OCI-LY1 (cell line): ENCODE measurements at regions not wholly inside any gene's neighbourhood (a gene's known extent, or its start where the extent isn't known, plus 50 kb on each side); places are given as distances from the start of the nearest gene placed in this dataset.
A peak's percentile ranks its signal among the peaks of the same experiment; 100 is the strongest.

Experiments
- H2AFZ ChIP-seq: fragments of 200-600 bp; sonication (generic), shearing (Covaris generic); 2 replicates; pipeline ENCODE4 v1.6.0; 2014; ENCODE audit warnings: antibody characterized with exemption, mild to moderate bottlenecking, low read length
- H3F3A ChIP-seq: fragments of 200-600 bp; sonication (generic), shearing (Covaris generic); 2 replicates; pipeline ENCODE4 v1.6.0; 2014; ENCODE audit warnings: mild to moderate bottlenecking, antibody characterized with exemption, low read length, moderate library complexity; ENCODE audit not compliant: insufficient read depth
- H3K27ac ChIP-seq: fragments of 200-600 bp; sonication (generic); 2 replicates; pipeline ENCODE4 v1.5.1; 2014; ENCODE audit warnings: low read length, mixed run types, mild to moderate bottlenecking, low read depth; ENCODE audit not compliant: poor library complexity, severe bottlenecking
- H3K27me3 ChIP-seq: fragments of 200-600 bp; sonication (generic); 2 replicates; pipeline ENCODE4 v1.6.0; 2014; ENCODE audit warnings: antibody characterized with exemption, mild to moderate bottlenecking, low read length, moderate library complexity; ENCODE audit not compliant: insufficient read depth
- H3K36me3 ChIP-seq: fragments of 200-600 bp; sonication (generic); 2 replicates; pipeline ENCODE4 v1.6.1; 2014; ENCODE audit warnings: mild to moderate bottlenecking, antibody characterized with exemption, low read length, moderate library complexity, mixed read lengths; ENCODE audit not compliant: insufficient read depth
- H3K4me1 ChIP-seq: fragments of 200-600 bp; sonication (generic); 2 replicates; pipeline ENCODE4 v1.5.1; 2014; ENCODE audit warnings: mild to moderate bottlenecking, low read length, moderate library complexity; ENCODE audit not compliant: insufficient read depth, severe bottlenecking
- H3K4me2 ChIP-seq: fragments of 200-600 bp; sonication (generic), shearing (Covaris generic); 2 replicates; pipeline ENCODE4 v1.6.1; 2014; ENCODE audit warnings: low read length
- H3K4me3 ChIP-seq: fragments of 200-600 bp; sonication (generic); 2 replicates; pipeline ENCODE4 v1.5.1; 2014; ENCODE audit warnings: low read length, low read depth, mild to moderate bottlenecking, mixed read lengths; ENCODE audit not compliant: poor library complexity, severe bottlenecking
- H3K79me2 ChIP-seq: fragments of 200-600 bp; shearing (Covaris generic); 2 replicates; pipeline ENCODE4 v1.6.1; 2016; ENCODE audit warnings: mixed run types, low read length, mixed read lengths; ENCODE audit not compliant: insufficient read depth
- H3K9ac ChIP-seq: fragments of 200-600 bp; sonication (generic), shearing (Covaris generic); 2 replicates; pipeline ENCODE4 v1.6.1; 2014; ENCODE audit warnings: mild to moderate bottlenecking, low read length, mixed read lengths
- H3K9me2 ChIP-seq: fragments of 200-600 bp; sonication (generic), shearing (Covaris generic); 2 replicates; pipeline ENCODE4 v1.6.1; 2014; ENCODE audit warnings: low read depth, mild to moderate bottlenecking, low read length, mixed read lengths
- H3K9me3 ChIP-seq: fragments of 200-600 bp; shearing (Covaris generic); 2 replicates; pipeline ENCODE4 v1.6.1; 2014; ENCODE audit warnings: low read length, mixed read lengths
- H4K20me1 ChIP-seq: fragments of 200-600 bp; sonication (generic), shearing (Covaris generic); 2 replicates; pipeline ENCODE4 v1.6.0; 2016; ENCODE audit warnings: mild to moderate bottlenecking, low read length; ENCODE audit not compliant: insufficient read depth
- EZH2 ChIP-seq: fragments of 200-600 bp; sonication (generic), shearing (Covaris generic); IDR thresholded peaks from 2 replicates; pipeline ENCODE4 v1.8.0; 2017; ENCODE audit warnings: borderline replicate concordance, mixed run types, mild to moderate bottlenecking, antibody characterized with exemption, low read length, moderate library complexity, mixed read lengths
- TF ChIP-seq, protein P1 (sequence below): fragments of 200-600 bp; sonication (generic), shearing (Covaris generic); IDR thresholded peaks from 2 replicates; pipeline ENCODE4 v1.5.1; 2017; ENCODE audit warnings: mild to moderate bottlenecking, antibody characterized with exemption, low read length, moderate library complexity, mixed read lengths

DNA sequence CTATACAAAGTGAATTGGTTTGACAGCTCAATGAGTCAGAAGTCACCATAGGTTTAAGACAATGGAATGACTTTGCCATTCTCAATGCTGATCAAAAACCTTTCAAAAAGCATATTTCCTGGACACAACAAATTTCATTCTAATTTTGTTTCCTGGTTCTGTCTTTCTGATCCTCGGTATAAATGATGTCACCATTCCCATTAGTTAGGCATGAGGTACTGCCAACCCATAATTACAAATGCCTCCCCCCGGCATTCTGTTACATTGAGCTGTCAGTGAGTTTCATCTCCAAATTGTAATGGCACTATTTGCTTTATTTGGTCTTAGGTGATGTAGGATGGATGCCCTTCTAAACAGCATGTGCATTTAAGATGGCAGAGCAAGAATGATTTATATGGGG, 81.7 kb upstream of the NFE2L3 start:
- no peaks in the 10 kb centered on the region for H3K27me3 ChIP-seq
- H3K9me3 ChIP-seq: no peaks in the 10 kb centered on the region
- H4K20me1 ChIP-seq: no peaks in the 10 kb centered on the region
- H3K9ac ChIP-seq: no peak overlapping the region
- no peak overlapping the region for H3K27ac ChIP-seq
- no peaks in the 10 kb centered on the region for H3K36me3 ChIP-seq
- no peak overlapping the region for H2AFZ ChIP-seq
- no peaks in the 10 kb centered on the region for H3F3A ChIP-seq
- H3K4me2 ChIP-seq: no peak overlapping the region
- TF ChIP-seq, protein P1, sequence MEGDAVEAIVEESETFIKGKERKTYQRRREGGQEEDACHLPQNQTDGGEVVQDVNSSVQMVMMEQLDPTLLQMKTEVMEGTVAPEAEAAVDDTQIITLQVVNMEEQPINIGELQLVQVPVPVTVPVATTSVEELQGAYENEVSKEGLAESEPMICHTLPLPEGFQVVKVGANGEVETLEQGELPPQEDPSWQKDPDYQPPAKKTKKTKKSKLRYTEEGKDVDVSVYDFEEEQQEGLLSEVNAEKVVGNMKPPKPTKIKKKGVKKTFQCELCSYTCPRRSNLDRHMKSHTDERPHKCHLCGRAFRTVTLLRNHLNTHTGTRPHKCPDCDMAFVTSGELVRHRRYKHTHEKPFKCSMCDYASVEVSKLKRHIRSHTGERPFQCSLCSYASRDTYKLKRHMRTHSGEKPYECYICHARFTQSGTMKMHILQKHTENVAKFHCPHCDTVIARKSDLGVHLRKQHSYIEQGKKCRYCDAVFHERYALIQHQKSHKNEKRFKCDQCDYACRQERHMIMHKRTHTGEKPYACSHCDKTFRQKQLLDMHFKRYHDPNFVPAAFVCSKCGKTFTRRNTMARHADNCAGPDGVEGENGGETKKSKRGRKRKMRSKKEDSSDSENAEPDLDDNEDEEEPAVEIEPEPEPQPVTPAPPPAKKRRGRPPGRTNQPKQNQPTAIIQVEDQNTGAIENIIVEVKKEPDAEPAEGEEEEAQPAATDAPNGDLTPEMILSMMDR: no peak
- no peak for TF ChIP-seq EZH2
- H3K79me2 ChIP-seq: no peaks in the 10 kb centered on the region
- H3K9me2 ChIP-seq: no peaks in the 10 kb centered on the region
- no peak overlapping the region for H3K4me3 ChIP-seq
- peaks cover 6% of the 10 kb centered on the region for H3K4me1 ChIP-seq

DNA sequence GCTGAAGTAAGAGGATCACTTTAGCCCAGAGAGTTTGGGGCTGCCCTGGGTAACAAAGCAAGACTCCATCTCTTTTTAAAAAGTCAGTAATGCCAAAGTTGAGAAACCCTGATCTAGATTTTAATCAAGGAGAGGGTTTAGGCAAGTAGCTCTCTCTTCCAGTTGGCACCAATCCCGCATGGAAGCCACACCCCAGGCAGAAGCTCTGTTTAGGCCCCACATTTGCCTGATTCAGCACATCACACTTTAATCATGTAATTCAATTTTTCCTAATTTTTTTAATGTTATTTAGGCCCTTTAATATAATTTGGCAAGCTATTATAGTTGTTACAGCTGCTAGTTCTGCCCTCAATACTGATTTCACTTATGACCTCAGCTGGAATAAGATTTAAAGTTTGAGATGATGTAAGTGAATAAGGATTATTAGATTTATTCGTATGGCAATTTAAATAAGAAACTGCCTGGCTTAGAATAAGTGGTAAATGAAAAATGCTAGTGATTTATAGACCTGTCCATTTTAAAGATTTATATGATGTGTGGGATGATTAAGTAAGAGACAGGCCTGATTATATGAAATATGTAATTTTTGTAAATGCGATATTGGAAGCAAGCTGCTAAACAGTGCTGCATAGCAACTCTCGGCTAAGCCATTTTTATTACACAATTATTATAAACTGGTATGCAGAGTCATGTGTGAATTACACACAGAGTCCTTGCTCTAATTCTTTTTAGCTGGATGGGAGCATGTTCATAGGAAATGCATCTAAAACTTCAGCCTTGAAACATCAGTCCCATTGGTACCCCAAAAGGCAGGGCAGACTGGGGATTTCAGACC, 80.2 kb upstream of the NFE2L3 start:
- no peak overlapping the region for H3K9ac ChIP-seq
- H3K4me1 ChIP-seq: peaks cover 6% of the 10 kb centered on the region
- no peaks in the 10 kb centered on the region for H3K9me3 ChIP-seq
- no peaks in the 10 kb centered on the region for H3K27me3 ChIP-seq
- H3K9me2 ChIP-seq: no peaks in the 10 kb centered on the region
- no peak overlapping the region for H3K27ac ChIP-seq
- no peaks in the 10 kb centered on the region for H3K36me3 ChIP-seq
- H3F3A ChIP-seq: no peaks in the 10 kb centered on the region
- H3K4me2 ChIP-seq: no peak overlapping the region
- TF ChIP-seq, protein P1: no peak
- no peak for TF ChIP-seq EZH2
- no peak overlapping the region for H3K4me3 ChIP-seq
- no peaks in the 10 kb centered on the region for H4K20me1 ChIP-seq
- H2AFZ ChIP-seq: no peak overlapping the region
- no peaks in the 10 kb centered on the region for H3K79me2 ChIP-seq

DNA sequence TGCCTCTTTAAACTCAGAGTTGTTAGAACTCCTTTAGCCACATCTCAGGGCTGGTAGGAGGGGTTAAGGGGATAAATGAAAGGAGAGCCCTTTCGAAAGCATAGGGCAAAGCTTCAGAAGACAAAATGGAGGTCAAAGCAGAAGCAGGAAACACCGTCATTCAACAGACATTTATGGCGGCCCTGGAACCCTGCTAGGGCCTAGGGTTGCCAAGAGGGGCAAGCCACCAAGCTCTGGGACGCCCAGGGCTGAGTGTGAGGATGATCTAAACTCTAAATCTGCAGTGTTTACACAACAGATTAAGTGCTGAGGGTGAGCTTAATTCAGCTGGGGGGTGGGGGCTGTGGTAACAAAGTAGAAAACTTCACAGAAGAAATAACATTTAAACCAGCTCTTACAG, 79.0 kb upstream of the NFE2L3 start:
- Histone ChIP-seq H3F3A (no peaks in the 10 kb centered on the region), H3K27me3 (no peaks in the 10 kb centered on the region), H3K9me2 (no peaks in the 10 kb centered on the region), H3K4me2 (no peak overlapping the region), H3K9ac (no peak overlapping the region), H4K20me1 (no peaks in the 10 kb centered on the region), H3K79me2 (no peaks in the 10 kb centered on the region), H3K9me3 (no peaks in the 10 kb centered on the region), H3K4me1 (peaks cover 6% of the 10 kb centered on the region), H3K4me3 (no peak overlapping the region), H2AFZ (peak overlapping the region; percentile 73), H3K27ac (no peak overlapping the region), H3K36me3 (no peaks in the 10 kb centered on the region)
- TF ChIP-seq, protein P1: no peak
- no peak for TF ChIP-seq EZH2
